Common myeloid progenitor, CD34-positive (primary cell): ENCODE measurements at regions not wholly inside any gene's neighbourhood (a gene's known extent, or its start where the extent isn't known, plus 50 kb on each side); places are given as distances from the start of the nearest gene placed in this dataset.

Experiments
- CTCF ChIA-PET: fragments of 350-600 bp; sonication (Branson Sonifier 250); formaldehyde crosslinking; loops from one replicate; lab custom pipeline; 2021; ENCODE audit warnings: antibody characterized with exemption; lab: Charles Lee
- POLR2A ChIA-PET: fragments of 350-600 bp; sonication (Branson Sonifier 250); formaldehyde crosslinking; loops from one replicate; lab custom pipeline; 2021; ENCODE audit warnings: antibody characterized with exemption; lab: Charles Lee
- DNase-seq, 3 donors: peaks; one replicate each; pipeline versions ENCODE4 v3.0.0 to v3.0.0-alpha.2; 2013
- H3K27ac ChIP-seq, 2 experiments: 1 replicate in 1 of 2; 2 replicates in 1 of 2; pipeline ENCODE4 v1.7.0; 2013; ENCODE audit warnings: inconsistent platforms in 2 of 2, low read length in 2 of 2, mild to moderate bottlenecking in 2 of 2, low read depth in 1 of 2, moderate library complexity in 1 of 2; ENCODE audit not compliant: severe bottlenecking in 2 of 2, insufficient read depth in 1 of 2, poor library complexity in 1 of 2
- H3K27me3 ChIP-seq, 5 experiments: replicated peaks in 2 of 5; 1 replicate in 3 of 5; 2 replicates in 2 of 5; pipeline versions ENCODE4 v1.6.1 to v1.7.0; 2013; ENCODE audit warnings: low read length in 4 of 5, mild to moderate bottlenecking in 2 of 5, moderate library complexity in 2 of 5, inconsistent platforms in 1 of 5; ENCODE audit not compliant: insufficient read depth in 5 of 5, control insufficient read depth in 4 of 5
- H3K36me3 ChIP-seq, 4 experiments: 1 replicate in 2 of 4; 2 replicates in 2 of 4; pipeline versions ENCODE4 v1.6.1 to v1.7.0; 2013; ENCODE audit warnings: low read length in 3 of 4, control low read depth in 1 of 4, mild to moderate bottlenecking in 1 of 4; ENCODE audit not compliant: control insufficient read depth in 4 of 4, insufficient read depth in 4 of 4
- H3K4me1 ChIP-seq, 4 experiments: 1 replicate in 3 of 4; 2 replicates in 1 of 4; pipeline versions ENCODE4 v1.6.1 to v1.7.1; 2013; ENCODE audit warnings: low read length in 3 of 4, mild to moderate bottlenecking in 3 of 4, control low read depth in 1 of 4, inconsistent platforms in 1 of 4, moderate library complexity in 1 of 4; ENCODE audit not compliant: control insufficient read depth in 4 of 4, insufficient read depth in 4 of 4; ENCODE audit errors: control extremely low read depth in 1 of 4
- H3K4me3 ChIP-seq, 7 experiments: 1 replicate in 4 of 7; 2 replicates in 3 of 7; pipeline versions ENCODE4 v1.5.1 to v1.7.0; 2013; ENCODE audit warnings: mild to moderate bottlenecking in 7 of 7, low read length in 6 of 7, moderate library complexity in 6 of 7, inconsistent platforms in 2 of 7, low read depth in 2 of 7, control low read depth in 1 of 7; ENCODE audit not compliant: insufficient read depth in 4 of 7, control insufficient read depth in 1 of 7; ENCODE audit errors: extremely low read depth in 1 of 7
- H3K9me3 ChIP-seq, 5 experiments: 1 replicate in 4 of 5; 2 replicates in 1 of 5; pipeline versions ENCODE4 v1.6.1 to v1.7.1; 2013; ENCODE audit warnings: low read length in 4 of 5, mild to moderate bottlenecking in 2 of 5, inconsistent platforms in 1 of 5, low read depth in 1 of 5, moderate library complexity in 1 of 5; ENCODE audit not compliant: control insufficient read depth in 4 of 5, insufficient read depth in 2 of 5; ENCODE audit errors: control extremely low read depth in 1 of 5
- WGBS: methylation state at CpG from one replicate; pipeline ENCODE4 v1.1.5; 2013; ENCODE audit not compliant: insufficient coverage; 5-methylcytosine and 5-hydroxymethylcytosine counted together

- WGBS = 87% methylated on average over 6 of the region's 8 CpGs
- Histone ChIP-seq H3K27ac (no peak overlapping the region), H3K9me3 (no peaks in the 10 kb centered on the region), H3K4me3 (no peak overlapping the region), H3K36me3 (no peaks in the 10 kb centered on the region), H3K27me3 (peaks cover 0 to 35% (median 3%) of the 10 kb centered on the region in 5 experiments), H3K4me1 (no peaks in the 10 kb centered on the region)
- no peak for DNase-seq
- ChIA-PET CTCF (no interaction called here), POLR2A (no interaction called here)
Measured at GRCh38 chr20:47970282-47970903, 185.1 kb upstream of the SULF2 start.

- Histone ChIP-seq H3K27me3 (peaks cover 0 to 35% (median 4%) of the 10 kb centered on the region in 5 experiments), H3K9me3 (no peaks in the 10 kb centered on the region), H3K4me3 (no peak overlapping the region), H3K27ac (no peak overlapping the region), H3K4me1 (no peaks in the 10 kb centered on the region), H3K36me3 (no peaks in the 10 kb centered on the region)
- ChIA-PET CTCF (no interaction called here), POLR2A (no interaction called here)
- no peak for DNase-seq
- WGBS = 100% methylated on average over 6 of the region's 6 CpGs
Measured at GRCh38 chr20:47969426-47969825, 184.1 kb upstream of the SULF2 start.

GRCh38 chr20:47968541-47969310, 183.4 kb upstream of the SULF2 start:
- no peak for DNase-seq
- Histone ChIP-seq H3K4me3 (no peak overlapping the region), H3K9me3 (no peaks in the 10 kb centered on the region), H3K4me1 (no peaks in the 10 kb centered on the region), H3K27ac (no peak overlapping the region), H3K27me3 (peaks cover 0 to 31% (median 4%) of the 10 kb centered on the region in 5 experiments), H3K36me3 (no peaks in the 10 kb centered on the region)
- 96% methylated on average over 27 of the region's 31 CpGs for WGBS
- CTCF ChIA-PET = no interaction called here
- POLR2A ChIA-PET = no interaction called here

- Histone ChIP-seq H3K36me3 (no peaks in the 10 kb centered on the region), H3K27me3 (peaks cover 0 to 4% (median 1%) of the 10 kb centered on the region in 5 experiments), H3K9me3 (no peaks in the 10 kb centered on the region), H3K4me3 (no peak overlapping the region), H3K27ac (no peak overlapping the region), H3K4me1 (no peaks in the 10 kb centered on the region)
- WGBS = 82% methylated on average over 4 of the region's 5 CpGs
- DNase-seq = no peak
- ChIA-PET POLR2A (no interaction called here), CTCF (no interaction called here)
Measured at GRCh38 chr20:47964149-47964548, 178.9 kb upstream of the SULF2 start.

GRCh38 chr20:47963022-47963421, 177.7 kb upstream of the SULF2 start:
- peaks cover 0 to 4% (median 1%) of the 10 kb centered on the region in 5 experiments for H3K27me3 ChIP-seq
- 78% methylated on average over 8 of the region's 8 CpGs for WGBS
- no peaks in the 10 kb centered on the region for H3K9me3 ChIP-seq
- CTCF ChIA-PET = interaction anchor here (0.9 to 1.0 kb wide), 2 partner anchors 11 to 68 kb away, joined by 3 read pairs; no protein-coding TSS in a partner anchor
- no peaks in the 10 kb centered on the region for H3K36me3 ChIP-seq
- H3K4me3 ChIP-seq = no peak overlapping the region
- POLR2A ChIA-PET = no interaction called here
- H3K4me1 ChIP-seq = no peaks in the 10 kb centered on the region
- H3K27ac ChIP-seq = no peak overlapping the region
- DNase-seq = no peak

GRCh38 chr20:47962286-47962963, 177.1 kb upstream of the SULF2 start:
- peaks cover 0 to 4% (median 1%) of the 10 kb centered on the region in 5 experiments for H3K27me3 ChIP-seq
- no peaks in the 10 kb centered on the region for H3K36me3 ChIP-seq
- WGBS = 67% methylated on average over 5 of the region's 7 CpGs
- H3K27ac ChIP-seq = no peak overlapping the region
- CTCF ChIA-PET = interaction anchor here (1.0 kb wide), 1 partner anchor 67 kb away, joined by 3 read pairs; no protein-coding TSS in a partner anchor
- no peaks in the 10 kb centered on the region for H3K4me1 ChIP-seq
- POLR2A ChIA-PET = interaction anchor here (0.6 kb wide), 1 partner anchor 71 kb away, joined by 3 read pairs; no protein-coding TSS in a partner anchor
- no peak overlapping the region for H3K4me3 ChIP-seq
- DNase-seq = no peak
- no peaks in the 10 kb centered on the region for H3K9me3 ChIP-seq
